C4-2B (cell line): ENCODE measurements at regions not wholly inside any gene's neighbourhood (a gene's known extent, or its start where the extent isn't known, plus 50 kb on each side); places are given as distances from the start of the nearest gene placed in this dataset.

Experiments
- ZFX ChIP-seq: fragments of 450-650 bp; IDR thresholded peaks from 2 replicates; pipeline ENCODE4 v1.6.1; 2017
- TF ChIP-seq, protein P1 (sequence below): fragments of 450-650 bp; conservative IDR thresholded peaks from 2 replicates; pipeline ENCODE4 v1.5.1; 2017; ENCODE audit warnings: mild to moderate bottlenecking

DNA sequence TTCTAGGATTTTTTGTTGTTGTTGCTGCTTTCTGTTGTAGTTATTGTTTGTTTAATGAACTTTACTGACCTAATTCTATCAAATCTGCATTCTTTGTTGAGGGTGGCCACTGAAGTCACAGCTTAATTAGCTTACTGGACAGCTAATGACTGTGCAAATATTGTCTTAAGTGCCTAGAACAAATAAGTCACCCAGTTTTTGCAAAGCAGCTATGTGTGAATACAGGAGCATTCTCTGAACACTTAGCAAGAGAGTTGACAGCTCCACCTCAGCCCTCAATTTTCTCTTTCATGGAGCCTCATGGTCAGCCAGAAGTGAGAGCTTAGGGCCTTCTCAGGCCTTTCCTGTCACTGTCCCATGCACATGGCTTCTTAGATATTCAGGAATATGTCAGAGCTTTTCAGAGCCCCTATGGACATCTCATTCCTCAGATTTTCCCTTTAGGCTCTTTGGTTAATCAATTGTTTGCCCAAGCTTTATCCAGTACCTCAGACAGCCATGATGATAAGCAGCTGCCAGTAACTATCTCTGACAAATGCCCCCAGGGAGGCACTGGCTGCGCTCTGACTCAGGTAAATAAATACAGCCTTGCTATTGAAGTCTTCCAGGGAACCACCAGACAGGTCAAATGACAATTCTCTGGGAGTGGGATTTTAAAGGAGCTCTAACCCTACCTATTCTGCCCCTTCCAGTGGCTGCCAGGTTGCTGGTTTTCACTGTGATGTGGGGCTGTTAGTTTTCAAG lies 241.4 kb upstream of the IL12B start:
- TF ChIP-seq, protein P1, sequence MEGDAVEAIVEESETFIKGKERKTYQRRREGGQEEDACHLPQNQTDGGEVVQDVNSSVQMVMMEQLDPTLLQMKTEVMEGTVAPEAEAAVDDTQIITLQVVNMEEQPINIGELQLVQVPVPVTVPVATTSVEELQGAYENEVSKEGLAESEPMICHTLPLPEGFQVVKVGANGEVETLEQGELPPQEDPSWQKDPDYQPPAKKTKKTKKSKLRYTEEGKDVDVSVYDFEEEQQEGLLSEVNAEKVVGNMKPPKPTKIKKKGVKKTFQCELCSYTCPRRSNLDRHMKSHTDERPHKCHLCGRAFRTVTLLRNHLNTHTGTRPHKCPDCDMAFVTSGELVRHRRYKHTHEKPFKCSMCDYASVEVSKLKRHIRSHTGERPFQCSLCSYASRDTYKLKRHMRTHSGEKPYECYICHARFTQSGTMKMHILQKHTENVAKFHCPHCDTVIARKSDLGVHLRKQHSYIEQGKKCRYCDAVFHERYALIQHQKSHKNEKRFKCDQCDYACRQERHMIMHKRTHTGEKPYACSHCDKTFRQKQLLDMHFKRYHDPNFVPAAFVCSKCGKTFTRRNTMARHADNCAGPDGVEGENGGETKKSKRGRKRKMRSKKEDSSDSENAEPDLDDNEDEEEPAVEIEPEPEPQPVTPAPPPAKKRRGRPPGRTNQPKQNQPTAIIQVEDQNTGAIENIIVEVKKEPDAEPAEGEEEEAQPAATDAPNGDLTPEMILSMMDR: no peak
- no peak for TF ChIP-seq ZFX
